ENCODE measurements at regions not wholly inside any gene's neighbourhood (a gene's known extent, or its start where the extent isn't known, plus 50 kb on each side); places are given as distances from the start of the nearest gene placed in this dataset.
"Not testable (repeated sequence)": the region's sequence is repeated elsewhere in the genome, so short reads cannot be mapped to it uniquely, and the experiment has no call there.

DNA sequence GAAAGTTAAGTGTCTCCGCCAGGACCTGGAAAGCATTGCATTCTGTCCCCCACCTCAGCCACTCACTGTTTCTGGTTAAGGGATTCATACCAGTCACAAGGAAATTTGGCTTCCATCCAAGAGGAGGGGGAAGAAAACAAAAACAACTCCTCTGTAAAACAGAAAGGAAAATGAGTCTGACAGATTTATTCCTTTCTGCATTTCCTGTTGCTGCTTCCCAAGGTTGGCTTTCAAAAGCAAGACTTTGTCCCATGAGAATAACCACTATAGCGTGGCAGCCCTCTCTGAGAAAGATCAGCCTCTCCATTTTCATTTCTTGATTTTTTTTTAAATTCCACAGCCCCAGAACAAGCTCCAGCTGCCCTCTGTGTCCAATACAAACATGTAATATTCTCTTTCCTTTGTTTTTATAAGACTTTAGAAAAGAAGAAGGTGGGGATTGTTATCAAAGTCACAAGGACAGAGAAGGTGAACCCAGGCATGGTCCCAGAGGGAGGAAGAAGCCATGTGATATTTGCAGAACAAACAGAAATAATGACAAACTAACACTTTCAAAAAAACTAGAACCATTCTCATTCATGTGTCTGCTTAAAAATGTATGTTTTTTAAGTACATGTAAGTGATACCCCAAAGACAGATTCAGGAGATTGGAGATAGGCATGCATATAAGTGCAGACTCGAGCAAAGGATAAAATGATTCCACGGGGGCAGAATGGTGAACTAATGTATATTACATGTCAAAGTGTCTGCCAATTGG lies 90.7 kb upstream of the DCLK2 start:
- DNase-seq: peak; percentile 31

DNA sequence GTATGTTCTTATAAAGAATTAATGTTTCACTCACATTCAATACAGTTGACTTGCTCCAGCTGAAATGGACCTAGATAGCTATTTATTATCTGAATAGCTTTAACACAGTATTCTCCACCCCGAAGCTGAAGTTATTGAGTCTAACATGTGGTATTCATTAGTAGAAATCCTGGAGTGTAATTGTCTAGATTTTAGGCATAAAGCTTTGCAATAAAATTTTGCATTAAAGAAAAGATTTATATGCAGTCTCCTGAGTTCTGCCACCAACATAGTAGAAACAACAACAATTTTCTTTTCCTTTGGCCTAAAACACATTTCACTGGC lies 90.2 kb upstream of the DCLK2 start:
- DNase-seq: no peak

DNA sequence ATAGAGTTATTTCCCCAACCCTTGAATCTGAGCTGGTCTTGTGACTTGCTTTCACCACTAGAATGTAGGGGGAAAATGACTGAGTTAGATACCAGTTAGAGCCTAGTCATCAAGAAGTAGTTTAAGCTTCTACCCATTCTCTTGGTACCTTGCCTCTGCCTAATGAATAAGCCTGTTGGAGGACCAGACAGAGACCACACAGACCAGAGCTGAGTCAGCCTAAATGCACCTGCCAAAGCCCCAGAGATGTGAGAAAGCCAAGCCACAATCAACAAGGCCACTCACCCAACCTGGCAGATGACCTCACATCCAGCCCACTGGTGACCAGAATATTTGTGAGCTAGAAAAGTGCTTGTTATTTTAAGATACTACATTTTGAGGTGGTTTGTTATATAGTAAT lies 85.2 kb upstream of the DCLK2 start:
- DNase-seq: no peak

DNA sequence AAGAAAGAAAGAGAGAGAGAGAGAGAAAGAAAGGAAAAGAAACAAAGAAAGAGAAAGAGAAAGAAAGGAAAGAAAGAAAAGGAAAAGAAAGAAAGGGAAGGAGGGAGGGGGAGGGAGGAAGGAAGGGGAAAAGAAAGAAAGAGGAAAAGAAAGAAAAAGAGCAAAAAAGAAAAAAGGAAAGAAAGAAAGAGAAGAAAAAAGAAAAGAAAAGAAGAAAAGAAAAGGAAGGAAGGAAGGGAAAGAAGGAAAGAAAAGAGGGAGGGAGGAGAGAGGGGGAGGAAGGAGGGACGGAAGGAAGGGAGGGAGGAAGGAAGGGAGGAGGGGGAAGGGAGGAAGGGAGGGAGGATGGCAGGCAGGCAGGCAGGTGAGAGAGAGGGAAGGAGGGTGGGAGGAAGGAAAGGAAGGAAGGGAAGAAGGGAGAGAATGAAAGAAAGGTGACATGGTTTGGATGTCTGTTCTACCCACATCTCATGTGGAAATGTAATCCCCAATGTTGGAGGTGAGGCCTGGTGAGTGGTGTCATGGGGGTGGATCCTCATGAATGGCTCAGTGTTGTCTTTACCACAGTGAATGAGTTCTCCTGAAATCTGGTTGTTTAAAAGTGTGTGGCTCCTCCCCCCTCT lies 83.0 kb upstream of the DCLK2 start:
- no peak for DNase-seq

DNA sequence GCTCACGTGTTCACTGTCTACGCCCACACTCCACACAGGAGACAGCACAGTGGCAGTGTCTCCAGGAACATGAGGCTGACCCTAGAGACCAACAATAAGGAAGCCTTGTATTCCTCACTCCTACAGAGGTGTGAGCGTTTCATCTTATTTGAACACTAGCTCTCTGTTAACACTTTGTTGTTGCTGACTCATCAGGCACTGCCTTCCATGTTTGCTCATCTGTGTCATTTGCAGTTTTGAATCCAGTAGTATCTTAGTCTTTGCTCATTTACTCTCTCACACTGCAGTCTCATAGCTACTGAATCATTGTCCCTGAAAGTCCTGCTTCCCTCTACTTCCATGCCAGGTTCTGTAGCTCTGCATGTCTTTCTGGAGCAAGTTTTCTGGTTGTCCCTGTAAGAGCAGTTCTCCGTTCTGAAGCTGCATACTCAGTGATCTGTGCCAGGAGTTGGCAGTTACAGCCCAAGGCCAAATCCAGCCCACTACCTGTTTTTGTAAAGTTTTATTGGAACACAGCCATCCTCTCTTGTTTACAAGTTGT lies 80.3 kb upstream of the DCLK2 start:
- peak; percentile 30 for DNase-seq

DNA sequence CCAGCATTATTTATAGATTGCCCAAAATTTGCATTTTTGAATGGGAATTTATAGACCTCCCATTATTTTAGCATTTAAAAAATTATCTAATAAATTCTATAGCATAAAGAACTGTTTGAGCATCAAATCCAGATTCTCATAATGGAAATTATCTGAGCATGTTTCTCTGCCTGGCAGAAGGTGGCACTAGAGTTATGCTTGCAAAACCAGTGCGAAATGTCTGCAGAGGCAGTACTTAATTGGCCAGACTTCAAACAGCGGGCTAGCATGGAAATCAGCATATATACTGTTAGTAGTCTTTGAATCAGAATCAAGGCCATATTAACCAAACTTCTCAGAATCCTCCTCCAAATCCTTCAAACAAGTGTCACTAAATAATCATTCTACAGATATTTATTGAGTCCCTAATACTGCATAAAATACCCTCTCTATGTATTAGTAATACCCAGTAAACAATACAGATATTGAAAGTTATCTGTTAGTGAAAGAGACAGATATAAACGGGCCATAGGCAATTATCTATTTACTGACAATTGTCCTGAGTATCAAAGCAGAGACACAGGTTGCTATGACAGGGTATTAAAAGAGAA lies 78.7 kb upstream of the DCLK2 start:
- DNase-seq: no peak

DNA sequence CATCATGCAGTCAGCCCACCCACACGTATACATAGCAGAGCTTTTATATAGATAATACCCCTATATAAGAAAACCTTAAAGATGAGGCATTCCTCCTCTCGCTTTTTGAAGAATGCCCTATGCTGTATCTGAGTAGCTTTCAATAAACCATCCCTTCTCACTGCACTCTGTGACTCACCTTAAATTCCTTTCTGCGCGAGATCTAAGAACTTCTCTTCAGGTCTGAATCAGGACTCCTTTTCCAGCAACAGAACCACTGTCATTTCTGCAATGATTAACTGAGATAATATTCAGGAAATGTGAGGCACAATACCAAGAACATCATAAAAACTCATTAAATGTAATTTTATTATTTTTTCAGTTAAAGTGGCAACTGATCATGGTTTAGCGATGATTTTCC lies 76.4 kb upstream of the DCLK2 start:
- DNase-seq: no peak

DNA sequence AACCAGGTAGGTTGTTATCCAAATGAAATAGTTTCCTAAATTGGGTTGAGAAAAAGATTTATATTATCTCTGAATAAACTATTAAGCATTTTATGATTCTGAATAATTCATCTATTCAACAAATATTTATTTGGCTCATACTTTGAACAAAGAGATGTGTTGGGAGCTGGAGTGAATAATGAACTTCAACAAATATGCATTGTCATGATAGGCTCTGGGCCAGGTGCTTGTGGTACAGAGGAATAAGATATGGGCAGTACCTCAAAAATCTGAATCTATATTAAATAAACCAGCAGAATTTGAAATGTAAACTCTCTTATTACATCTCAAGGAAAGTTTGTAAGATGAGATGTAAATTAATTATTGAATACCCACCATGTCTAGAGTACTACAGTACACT lies 75.7 kb upstream of the DCLK2 start:
- DNase-seq: no peak

DNA sequence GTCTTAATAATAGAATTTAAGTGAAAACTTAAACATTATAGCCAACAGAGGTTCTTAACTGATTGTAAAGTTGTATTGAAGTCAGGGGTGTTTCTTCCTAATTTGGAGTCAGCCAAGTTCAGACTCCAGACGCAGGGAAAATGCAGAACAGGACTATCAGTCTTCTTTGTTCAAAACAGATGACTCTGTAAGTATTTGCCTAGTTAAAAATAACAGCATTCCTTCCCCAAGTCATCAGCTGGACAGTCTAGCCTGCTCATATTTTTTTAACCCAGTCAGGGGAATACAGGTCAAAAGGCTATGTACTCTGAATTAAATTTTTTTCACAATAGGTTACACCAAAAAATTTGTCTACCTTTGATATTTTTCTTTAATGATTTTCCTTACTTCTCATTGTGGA lies 73.8 kb upstream of the DCLK2 start:
- no peak for DNase-seq

DNA sequence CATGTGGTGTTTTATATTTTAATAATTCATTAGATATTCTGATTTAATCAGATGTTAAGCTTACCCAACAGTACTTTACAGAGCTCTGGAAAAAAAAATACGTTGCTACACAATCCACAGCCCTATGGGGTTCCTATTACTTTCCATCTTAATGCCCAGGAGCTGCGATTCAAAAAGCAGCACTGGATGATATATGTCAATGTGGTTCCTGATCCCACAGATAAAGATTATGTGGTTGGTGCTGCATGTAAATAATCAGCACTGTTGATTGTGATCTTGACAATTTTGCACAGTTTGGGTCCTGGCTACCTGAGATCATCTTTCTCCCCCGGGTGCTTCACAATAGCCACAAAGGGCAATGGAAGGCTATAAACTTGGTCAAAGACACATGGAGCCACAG lies 72.7 kb upstream of the DCLK2 start:
- DNase-seq: no peak

DNA sequence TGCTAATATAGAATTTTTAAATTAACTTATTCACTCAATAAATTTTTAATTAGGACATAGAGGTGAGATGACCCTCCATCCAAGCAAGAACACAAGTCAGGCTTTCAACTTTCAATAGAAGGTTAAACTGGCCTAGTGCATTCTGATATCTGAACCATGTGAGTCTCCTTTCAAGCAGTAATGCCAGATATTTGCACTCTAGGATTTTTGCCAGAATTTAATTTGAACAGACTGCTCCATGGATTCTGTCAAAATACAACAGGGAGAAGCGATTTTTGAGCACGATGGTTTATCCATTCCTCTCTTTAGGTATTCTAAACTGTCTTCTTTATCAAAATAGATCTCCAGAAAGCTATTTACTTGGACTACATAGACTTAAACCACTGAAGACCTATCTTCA lies 72.0 kb upstream of the DCLK2 start:
- no peak for DNase-seq

DNA sequence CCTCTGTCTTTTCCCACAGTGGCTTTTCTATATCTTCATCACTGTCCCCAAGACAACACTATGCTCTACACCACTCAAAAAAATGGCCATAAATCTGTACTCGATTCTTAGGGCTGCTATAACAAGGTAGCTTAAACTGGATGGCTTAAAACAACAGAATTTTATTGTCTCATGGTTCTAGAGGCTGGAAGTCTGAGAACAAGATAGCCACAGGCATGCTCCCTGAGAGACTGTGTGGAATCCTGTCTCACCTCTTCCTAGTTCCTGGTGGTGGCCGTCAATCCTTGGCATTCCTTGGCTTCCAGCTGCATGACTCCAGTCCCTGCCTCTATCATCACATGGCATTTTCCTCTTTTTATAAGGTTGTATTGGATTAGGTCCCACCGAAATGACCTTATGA lies 70.7 kb upstream of the DCLK2 start:
- DNase-seq: no peak

DNA sequence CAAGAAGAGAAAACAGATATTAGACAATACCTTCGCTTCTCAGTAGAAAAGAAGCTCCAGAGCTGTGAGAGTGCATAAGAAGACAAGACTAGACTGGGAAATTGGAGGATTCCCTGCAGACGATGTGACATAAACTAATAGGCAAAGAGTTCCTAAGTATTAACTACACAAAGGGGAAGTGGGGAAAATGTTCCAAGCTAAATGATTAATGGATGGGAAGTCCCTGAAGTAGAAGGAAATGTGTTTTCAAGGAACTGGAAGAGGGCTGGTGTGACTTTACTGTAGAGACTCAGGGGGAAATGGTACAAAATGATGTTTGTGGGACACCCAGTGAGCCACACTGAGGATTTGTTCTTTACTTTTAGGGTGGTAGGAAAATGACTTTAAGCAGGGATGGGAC lies 69.7 kb upstream of the DCLK2 start:
- no peak for DNase-seq

DNA sequence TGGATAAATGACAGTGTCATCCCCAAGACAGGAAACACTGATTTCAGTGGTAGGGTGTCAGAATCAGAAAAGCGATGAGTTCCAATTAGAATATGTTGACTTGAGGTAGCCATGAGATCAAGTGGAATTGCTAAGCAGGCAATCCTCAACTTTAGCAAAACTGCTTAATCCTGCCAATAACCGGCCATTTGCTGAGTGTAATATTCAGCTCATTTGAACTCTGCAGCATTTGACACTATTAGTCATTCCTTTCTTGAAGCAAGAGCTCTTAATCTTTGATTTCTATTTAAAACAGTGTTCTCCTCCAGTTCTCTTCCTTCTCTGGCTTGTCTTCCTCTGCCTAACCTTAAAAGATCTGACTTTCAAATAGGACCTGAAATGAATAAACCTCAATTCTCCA lies 68.7 kb upstream of the DCLK2 start:
- DNase-seq: no peak

DNA sequence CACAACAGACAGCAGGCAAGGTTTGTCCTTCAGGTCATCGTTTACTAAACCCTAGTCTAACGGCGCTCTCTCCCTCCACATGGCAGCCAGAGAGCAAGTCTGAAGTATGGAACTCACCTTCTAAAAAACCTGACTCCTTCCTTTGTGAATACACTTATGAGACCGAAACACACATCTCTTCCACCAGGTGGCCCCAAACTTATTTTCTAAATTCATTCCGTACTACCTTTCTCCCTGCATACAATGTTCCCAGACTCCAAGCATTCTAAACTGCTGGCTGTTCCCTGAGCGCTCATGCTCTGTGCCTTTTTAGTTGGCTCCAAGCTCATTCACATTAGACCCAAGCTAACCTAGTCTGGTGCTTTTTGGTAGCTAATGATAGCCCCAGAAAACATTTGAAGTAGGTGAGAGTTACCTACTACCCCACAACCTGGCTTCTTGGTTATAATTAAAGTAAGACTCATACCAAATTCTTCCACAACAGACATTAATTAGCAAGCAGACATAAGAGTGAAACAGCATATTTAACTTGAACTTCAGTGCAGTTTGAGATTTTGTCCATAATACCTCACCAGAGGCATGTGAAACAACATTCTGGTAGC lies 67.6 kb upstream of the DCLK2 start:
- DNase-seq: peak; percentile 41

DNA sequence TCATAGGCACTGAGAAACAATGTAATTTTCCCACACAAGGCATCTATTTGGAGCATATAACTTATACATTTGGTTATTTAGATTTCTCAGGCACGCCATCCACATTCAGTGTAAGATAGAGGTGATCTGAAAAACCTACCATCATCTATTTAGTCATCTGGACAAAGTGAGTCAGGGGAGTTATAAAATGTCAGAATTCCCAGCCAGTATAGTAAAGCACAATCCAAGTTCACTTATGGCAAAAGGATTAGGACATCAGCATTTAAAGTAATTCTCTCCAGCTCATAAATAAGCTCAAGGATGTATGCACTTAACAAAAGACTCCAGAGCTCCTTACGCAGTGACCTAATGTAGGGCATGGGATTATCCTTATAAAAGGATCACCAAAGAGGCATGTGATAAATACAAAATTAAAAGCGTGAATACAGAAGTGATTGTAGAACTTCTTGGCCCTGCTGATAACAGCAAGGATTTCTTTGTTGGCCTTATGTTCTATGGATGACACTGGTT lies 65.3 kb upstream of the DCLK2 start:
- no peak for DNase-seq

DNA sequence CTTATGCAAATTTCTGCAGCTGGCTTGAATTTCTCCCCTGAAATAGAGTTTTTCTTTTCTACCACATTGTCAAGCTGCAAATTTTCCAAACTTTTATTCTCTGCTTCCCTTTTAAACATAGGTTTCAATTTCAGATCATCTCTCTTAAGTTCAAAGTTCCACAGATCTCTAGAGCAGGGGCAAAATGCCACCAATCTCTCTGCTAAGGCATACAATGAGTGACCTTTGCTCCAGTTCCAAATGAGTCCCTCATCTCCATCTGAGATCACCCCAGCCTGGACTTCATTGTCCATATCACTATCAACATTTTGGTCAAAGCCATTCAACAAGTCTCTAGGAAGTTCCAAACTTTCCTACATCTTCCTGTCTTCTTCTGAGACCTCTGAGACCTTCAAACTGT lies 62.3 kb upstream of the DCLK2 start:
- DNase-seq: not testable (repeated sequence)

DNA sequence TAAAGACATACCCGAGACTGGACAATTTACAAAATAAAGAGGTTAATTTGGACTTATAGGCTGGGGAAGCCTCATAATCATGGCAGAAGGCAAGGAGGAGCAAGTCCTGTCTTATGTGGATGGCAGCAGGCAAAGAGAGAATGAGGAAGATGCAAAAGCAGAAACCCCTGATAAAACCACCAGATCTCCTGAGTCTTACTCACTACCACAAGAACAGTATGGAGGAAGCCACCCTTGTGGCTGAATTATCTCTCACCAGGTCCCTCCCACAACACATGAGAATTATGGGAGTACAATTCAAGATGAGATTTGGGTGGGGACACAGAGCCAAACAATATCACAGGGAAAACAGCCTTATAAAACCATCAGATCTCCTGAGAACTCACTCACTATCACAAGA lies 61.6 kb upstream of the DCLK2 start:
- not testable (repeated sequence) for DNase-seq

DNA sequence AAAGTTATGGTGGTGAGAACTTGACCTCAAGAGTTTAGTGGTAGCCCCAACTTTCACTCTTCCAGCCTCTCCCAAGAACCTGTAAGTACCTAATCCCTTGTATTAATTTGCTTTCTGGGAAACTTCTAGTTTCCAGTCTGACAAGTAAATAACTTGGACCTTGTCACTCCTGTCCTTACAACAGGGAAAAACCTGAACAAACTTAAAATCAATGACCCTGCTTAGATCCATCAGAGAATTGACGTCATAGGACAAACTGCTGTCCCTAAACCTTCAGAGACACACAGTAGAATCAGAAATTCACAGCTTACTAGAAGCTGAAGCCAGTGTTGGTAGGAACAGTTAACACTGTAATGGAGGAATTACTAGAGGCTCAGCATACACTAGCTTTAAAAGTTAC lies 60.0 kb upstream of the DCLK2 start:
- no peak for DNase-seq

DNA sequence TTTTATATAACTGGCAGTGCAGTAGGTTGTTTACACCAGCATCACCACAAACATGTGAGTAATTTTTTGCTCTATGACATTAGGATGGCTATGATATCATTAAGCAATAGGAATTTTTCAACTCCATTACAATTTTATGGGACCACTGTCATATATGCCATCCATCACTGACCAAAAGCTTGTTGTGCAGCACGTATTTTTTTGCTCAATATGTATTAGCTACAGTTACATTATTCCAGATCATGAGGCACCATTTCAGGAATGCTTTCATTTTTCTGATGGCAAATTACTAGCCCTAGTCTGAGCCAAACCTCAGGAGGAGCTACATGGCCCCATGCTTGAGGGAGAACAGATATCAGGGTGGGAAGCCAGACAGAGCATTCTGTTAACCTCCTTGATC lies 56.8 kb upstream of the DCLK2 start:
- DNase-seq: no peak

DNA sequence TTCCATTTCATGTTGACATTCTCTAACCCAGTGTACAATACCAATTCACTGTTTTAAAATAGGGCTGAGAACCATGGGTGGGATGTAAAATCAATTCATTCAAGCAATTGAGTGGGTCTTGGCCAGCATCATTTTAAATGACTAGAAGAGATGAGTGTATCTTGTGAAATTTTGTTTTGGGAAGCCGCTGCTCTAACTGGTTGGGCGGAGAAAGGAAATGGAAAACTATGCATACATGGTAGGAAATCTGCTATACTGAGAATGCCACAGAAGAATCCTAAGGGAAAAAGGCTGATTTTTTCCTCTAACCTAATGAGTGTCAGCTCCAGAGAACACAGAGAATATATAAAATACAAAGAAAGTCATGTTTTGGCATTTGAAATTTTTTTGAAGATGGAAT lies 54.8 kb upstream of the DCLK2 start:
- DNase-seq: no peak

DNA sequence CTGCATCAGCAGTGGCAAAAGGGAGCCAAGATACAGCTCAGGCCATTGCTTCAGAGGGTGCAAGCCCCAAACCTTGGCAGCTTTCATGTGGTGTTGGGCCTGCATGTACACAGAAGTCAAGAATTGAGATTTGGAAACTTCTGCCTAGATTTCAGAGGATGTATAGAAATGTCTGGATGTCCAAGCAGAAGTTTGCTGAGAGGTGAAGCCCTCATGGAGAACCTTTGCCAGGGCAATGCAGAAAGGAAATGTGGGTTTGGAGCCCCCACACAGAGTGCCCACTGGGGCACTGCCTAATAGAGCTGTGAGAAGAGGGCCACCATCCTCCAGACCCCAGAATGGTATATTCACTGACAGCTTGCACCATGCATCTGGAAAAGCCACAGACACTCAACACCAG lies 51.3 kb upstream of the DCLK2 start:
- DNase-seq: not testable (repeated sequence)
